BJ (cell line): ENCODE measurements at regions not wholly inside any gene's neighbourhood (a gene's known extent, or its start where the extent isn't known, plus 50 kb on each side); places are given as distances from the start of the nearest gene placed in this dataset.
"Not testable (repeated sequence)": the region's sequence is repeated elsewhere in the genome, so short reads cannot be mapped to it uniquely, and the experiment has no call there.

Source experiments
- CTCF ChIA-PET: fragments of 350-600 bp; formaldehyde crosslinking; extraction: SDS; loops from one replicate; lab custom pipeline; 2021; ENCODE audit warnings: antibody characterized with exemption, inconsistent platforms; lab: Yijun Ruan, JAX
- POLR2A ChIA-PET: fragments of 300-600 bp; sonication (Branson Sonifier 250); formaldehyde crosslinking; extraction: SDS; loops from one replicate; lab custom pipeline; 2021; ENCODE audit warnings: antibody characterized with exemption; lab: Charles Lee
- DNase-seq: peaks from one replicate; pipeline ENCODE4 v3.0.0-alpha.2; 2011; ENCODE audit warnings: low read depth
- H3K27me3 ChIP-seq: 2 replicates; pipeline ENCODE4 v1.6.0; 2011; ENCODE audit warnings: low read length; ENCODE audit not compliant: control insufficient read depth, insufficient read depth
- H3K36me3 ChIP-seq: 2 replicates; pipeline ENCODE4 v1.5.1; 2011; ENCODE audit warnings: low read length; ENCODE audit not compliant: control insufficient read depth, insufficient read depth
- H3K4me3 ChIP-seq: 2 replicates; pipeline ENCODE4 v1.5.1; 2011; ENCODE audit warnings: low read depth, mild to moderate bottlenecking, control low read depth, low read length
- TF ChIP-seq, protein P1 (sequence below): IDR thresholded peaks from 2 replicates; pipeline ENCODE4 v1.5.1; 2011; ENCODE audit warnings: low read depth, mild to moderate bottlenecking, control low read depth, inconsistent platforms, low read length, moderate library complexity; ENCODE audit not compliant: insufficient read depth

GRCh38 chr1:188166654-188167053 is 1337.9 kb downstream of the PLA2G4A start:
- no peaks in the 10 kb centered on the region for H3K36me3 ChIP-seq
- ChIA-PET POLR2A (no interaction called here), CTCF (no interaction called here)
- no peaks in the 10 kb centered on the region for H3K27me3 ChIP-seq
- DNase-seq = no peak
- H3K4me3 ChIP-seq = no peak overlapping the region
- TF ChIP-seq, protein P1, sequence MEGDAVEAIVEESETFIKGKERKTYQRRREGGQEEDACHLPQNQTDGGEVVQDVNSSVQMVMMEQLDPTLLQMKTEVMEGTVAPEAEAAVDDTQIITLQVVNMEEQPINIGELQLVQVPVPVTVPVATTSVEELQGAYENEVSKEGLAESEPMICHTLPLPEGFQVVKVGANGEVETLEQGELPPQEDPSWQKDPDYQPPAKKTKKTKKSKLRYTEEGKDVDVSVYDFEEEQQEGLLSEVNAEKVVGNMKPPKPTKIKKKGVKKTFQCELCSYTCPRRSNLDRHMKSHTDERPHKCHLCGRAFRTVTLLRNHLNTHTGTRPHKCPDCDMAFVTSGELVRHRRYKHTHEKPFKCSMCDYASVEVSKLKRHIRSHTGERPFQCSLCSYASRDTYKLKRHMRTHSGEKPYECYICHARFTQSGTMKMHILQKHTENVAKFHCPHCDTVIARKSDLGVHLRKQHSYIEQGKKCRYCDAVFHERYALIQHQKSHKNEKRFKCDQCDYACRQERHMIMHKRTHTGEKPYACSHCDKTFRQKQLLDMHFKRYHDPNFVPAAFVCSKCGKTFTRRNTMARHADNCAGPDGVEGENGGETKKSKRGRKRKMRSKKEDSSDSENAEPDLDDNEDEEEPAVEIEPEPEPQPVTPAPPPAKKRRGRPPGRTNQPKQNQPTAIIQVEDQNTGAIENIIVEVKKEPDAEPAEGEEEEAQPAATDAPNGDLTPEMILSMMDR = no peak

- ChIA-PET CTCF (no interaction called here), POLR2A (no interaction called here)
Observed at GRCh38 chr1:188169971-188170370, 1341.2 kb downstream of the PLA2G4A start.

GRCh38 chr1:188170411-188170810 is 1341.7 kb downstream of the PLA2G4A start:
- Histone ChIP-seq H3K27me3 (no peaks in the 10 kb centered on the region), H3K4me3 (no peak overlapping the region), H3K36me3 (no peaks in the 10 kb centered on the region)
- TF ChIP-seq, protein P1 = no peak
- no peak for DNase-seq
- ChIA-PET CTCF (no interaction called here), POLR2A (no interaction called here)

More at GRCh38 chr1:188169971-188170370, 1341.2 kb downstream of the PLA2G4A start:
- DNase-seq = no peak
- TF ChIP-seq, protein P1 = no peak
- H3K36me3 ChIP-seq = no peaks in the 10 kb centered on the region
- H3K4me3 ChIP-seq = no peak overlapping the region
- no peaks in the 10 kb centered on the region for H3K27me3 ChIP-seq

DNA sequence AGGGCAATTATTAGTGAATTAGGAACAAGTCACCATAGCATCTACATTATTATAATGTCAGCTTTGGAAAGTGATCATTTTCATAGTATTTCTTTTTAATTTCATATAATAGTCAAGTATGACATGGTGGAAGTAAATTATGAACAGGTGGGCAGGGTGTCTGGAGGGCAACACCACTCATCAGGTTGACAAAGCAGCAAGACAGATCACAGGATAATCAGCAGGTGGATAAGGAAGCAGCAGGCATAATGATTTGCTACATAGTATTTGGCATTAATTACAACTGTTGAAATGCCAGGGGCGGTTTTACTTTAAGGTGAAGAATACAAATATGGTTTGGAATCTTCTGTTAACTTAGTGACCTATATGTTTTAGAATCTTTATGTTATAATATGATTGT is 1342.2 kb downstream of the PLA2G4A start:
- DNase-seq = no peak
- POLR2A ChIA-PET = no interaction called here
- TF ChIP-seq, protein P1 = no peak
- no peaks in the 10 kb centered on the region for H3K27me3 ChIP-seq
- no peak overlapping the region for H3K4me3 ChIP-seq
- CTCF ChIA-PET = no interaction called here
- H3K36me3 ChIP-seq = no peaks in the 10 kb centered on the region

- H3K4me3 ChIP-seq, POLR2A ChIA-PET, H3K27me3 ChIP-seq, H3K36me3 ChIP-seq, DNase-seq, CTCF ChIA-PET: not testable (repeated sequence)
Observed at GRCh38 chr1:188182063-188182462, 1353.3 kb downstream of the PLA2G4A start.

GRCh38 chr1:188188317-188188716 is 1359.6 kb downstream of the PLA2G4A start:
- Histone ChIP-seq H3K36me3 (no peaks in the 10 kb centered on the region), H3K4me3 (no peak overlapping the region), H3K27me3 (no peaks in the 10 kb centered on the region)
- no peak for DNase-seq
- ChIA-PET CTCF (no interaction called here), POLR2A (no interaction called here)
- TF ChIP-seq, protein P1 = no peak
